Tibial nerve (tissue), 4 donors: ENCODE measurements at regions not wholly inside any gene's neighbourhood (a gene's known extent, or its start where the extent isn't known, plus 50 kb on each side); places are given as distances from the start of the nearest gene placed in this dataset. TPM values are rescaled to one million over a fixed set of nuclear protein-coding genes. Genes with fewer than 3 reads are reported as not detected.

ENCODE experiments used
- DNase-seq, 2 donors: peaks; one replicate each; pipeline ENCODE4 v3.0.0-alpha.2; 2019; ENCODE audit warnings: low spot score in 2 of 2
- H3K27ac ChIP-seq, 4 donors: fragments of 200-600 bp; sonication (generic) in 3 of 4; one replicate each; pipeline ENCODE4 v1.5.1; 2017 to 2019; ENCODE audit warnings: mild to moderate bottlenecking in 1 of 4
- H3K27me3 ChIP-seq, 2 donors: fragments of 200-600 bp; sonication (generic) in 1 of 2; one replicate each; pipeline versions ENCODE4 v1.5.1 to v1.6.0; 2017 to 2019
- H3K36me3 ChIP-seq, 3 donors: fragments of 200-600 bp; sonication (generic); one replicate each; pipeline ENCODE4 v1.5.1; 2018 to 2019
- H3K4me1 ChIP-seq, 4 donors: fragments of 200-600 bp; sonication (generic) in 3 of 4; one replicate each; pipeline ENCODE4 v1.5.1; 2017 to 2019
- H3K4me3 ChIP-seq, 4 donors: fragments of 200-600 bp; sonication (generic) in 3 of 4; one replicate each; pipeline ENCODE4 v1.5.1; 2017 to 2019; ENCODE audit warnings: mild to moderate bottlenecking in 1 of 4, moderate library complexity in 1 of 4
- H3K9me3 ChIP-seq, 4 donors: fragments of 200-600 bp; sonication (generic) in 3 of 4; one replicate each; pipeline ENCODE4 v1.5.1; 2017 to 2019
- EP300 ChIP-seq, 2 donors: sonication (generic); formaldehyde crosslinking; IDR thresholded peaks; one replicate each; pipeline ENCODE4 v1.6.1; 2017; ENCODE audit warnings: antibody characterized with exemption in 2 of 2, mild to moderate bottlenecking in 1 of 2
- POLR2A ChIP-seq, 2 donors: fragments of 450-650 bp; IDR thresholded peaks; one replicate each; pipeline ENCODE4 v1.6.1; 2017; ENCODE audit warnings: antibody characterized with exemption in 2 of 2, mild to moderate bottlenecking in 2 of 2, moderate library complexity in 2 of 2
- WGBS, 2 donors: methylation state at CpG; one replicate each; pipeline ENCODE4 v1.1.5; 2018; 5-methylcytosine and 5-hydroxymethylcytosine counted together
- small RNA-seq: library from RNA; depleted of rRNA; stranded (forward); fragments of <200 nt; gene quantifications from one replicate; pipeline ENCODE3, GENCODE V24; 2016
- TF ChIP-seq, protein P1 (sequence below), 5 experiments: fragments of 200-600 bp in 3 of 5; fragments of 450-650 bp in 2 of 5; sonication (generic) in 3 of 5; IDR thresholded peaks; one replicate each; pipeline ENCODE4 v1.5.1; 2016 to 2019; ENCODE audit warnings: antibody characterized with exemption in 5 of 5, mild to moderate bottlenecking in 3 of 5, moderate library complexity in 2 of 5

DNA sequence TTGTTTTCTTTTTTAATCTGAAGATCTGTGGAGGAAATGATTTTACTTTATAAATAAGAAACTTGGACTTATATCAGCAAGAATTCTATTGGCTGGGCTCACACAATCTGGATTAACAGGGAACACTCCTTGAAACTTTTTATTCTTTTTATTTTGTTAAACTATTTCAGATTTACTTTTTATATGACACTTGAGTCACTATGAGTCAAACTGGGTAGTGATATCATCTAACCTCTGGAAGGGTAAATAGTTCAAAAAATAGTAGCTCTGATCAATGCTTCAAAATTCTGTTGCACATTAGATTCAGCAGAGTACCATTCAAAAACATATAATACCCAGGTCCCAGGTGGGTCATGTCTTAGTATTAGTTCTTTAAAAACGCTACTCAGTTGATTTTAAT lies 55.1 kb upstream of the NBEA start:
- TF ChIP-seq, protein P1, sequence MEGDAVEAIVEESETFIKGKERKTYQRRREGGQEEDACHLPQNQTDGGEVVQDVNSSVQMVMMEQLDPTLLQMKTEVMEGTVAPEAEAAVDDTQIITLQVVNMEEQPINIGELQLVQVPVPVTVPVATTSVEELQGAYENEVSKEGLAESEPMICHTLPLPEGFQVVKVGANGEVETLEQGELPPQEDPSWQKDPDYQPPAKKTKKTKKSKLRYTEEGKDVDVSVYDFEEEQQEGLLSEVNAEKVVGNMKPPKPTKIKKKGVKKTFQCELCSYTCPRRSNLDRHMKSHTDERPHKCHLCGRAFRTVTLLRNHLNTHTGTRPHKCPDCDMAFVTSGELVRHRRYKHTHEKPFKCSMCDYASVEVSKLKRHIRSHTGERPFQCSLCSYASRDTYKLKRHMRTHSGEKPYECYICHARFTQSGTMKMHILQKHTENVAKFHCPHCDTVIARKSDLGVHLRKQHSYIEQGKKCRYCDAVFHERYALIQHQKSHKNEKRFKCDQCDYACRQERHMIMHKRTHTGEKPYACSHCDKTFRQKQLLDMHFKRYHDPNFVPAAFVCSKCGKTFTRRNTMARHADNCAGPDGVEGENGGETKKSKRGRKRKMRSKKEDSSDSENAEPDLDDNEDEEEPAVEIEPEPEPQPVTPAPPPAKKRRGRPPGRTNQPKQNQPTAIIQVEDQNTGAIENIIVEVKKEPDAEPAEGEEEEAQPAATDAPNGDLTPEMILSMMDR (IDR thresholded peaks at IDR 0.05) = no peak
- no peak for TF ChIP-seq POLR2A (IDR thresholded peaks at IDR 0.05)
- no peak for TF ChIP-seq EP300 (IDR thresholded peaks at IDR 0.05)
- H3K36me3 ChIP-seq = no peaks in the 10 kb centered on the region
- no peak overlapping the region for H3K27ac ChIP-seq
- no peak overlapping the region for H3K4me3 ChIP-seq
- H3K9me3 ChIP-seq = no peaks in the 10 kb centered on the region
- H3K27me3 ChIP-seq = no peaks in the 10 kb centered on the region
- H3K4me1 ChIP-seq = peaks cover 0 to 6% (median 0%) of the 10 kb centered on the region in 4 donors
- WGBS, 2 donors = 60 to 65% methylated on average over 1 of the region's 1 CpG
- no peak for DNase-seq

Small RNA genes in the stretch of these regions (small RNA-seq; reads per million reads assigned to genes)
- gene AL356321.1 = not detected
- gene RF00402 = not detected
